ENCODE measurements at regions not wholly inside any gene's neighbourhood (a gene's known extent, or its start where the extent isn't known, plus 50 kb on each side); places are given as distances from the start of the nearest gene placed in this dataset.

DNA sequence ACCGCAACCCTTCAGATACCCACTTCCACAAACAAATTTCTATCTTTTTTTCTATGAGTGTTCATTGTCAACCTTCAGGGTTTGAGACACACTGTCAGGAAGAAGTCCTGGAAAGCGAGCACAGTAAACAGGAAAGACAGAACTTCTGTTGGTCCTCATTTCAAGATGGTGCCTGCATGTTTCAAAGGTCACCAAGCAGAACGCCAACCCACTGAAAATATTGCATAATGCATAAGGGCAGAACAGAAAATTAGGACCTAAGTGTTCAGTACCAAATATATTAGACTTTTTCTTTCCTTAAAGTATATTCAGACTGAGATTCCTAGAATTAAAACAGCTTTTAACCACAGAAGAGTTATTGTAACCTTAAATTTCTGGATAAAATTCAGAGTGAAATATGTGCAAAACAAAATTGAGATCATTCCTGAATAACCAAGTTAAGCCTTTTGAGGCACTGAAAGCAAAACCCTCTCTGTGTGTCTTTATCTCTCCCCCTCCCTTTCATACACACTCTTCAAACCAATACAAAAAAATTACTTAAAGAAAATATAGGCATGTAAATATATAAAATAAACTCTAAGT lies 387.8 kb upstream of the THBS1 start:
- no peak overlapping the region for H4K8ac ChIP-seq (ENCODE audit: extremely low read depth, insufficient read depth, low read length)
- no peak overlapping the region for H3K4me3 ChIP-seq (ENCODE audit: extremely low read depth in 1 of 4, insufficient read depth in 2 of 4, low read depth in 3 of 4, low read length in 4 of 4)
- H3K4ac ChIP-seq (replicated peaks; ENCODE audit: insufficient read length, low read depth, low read length) = no peak overlapping the region
- H3K14ac ChIP-seq (ENCODE audit: insufficient read length) = no peak overlapping the region
- H3K9me3 ChIP-seq (ENCODE audit: insufficient read depth in 2 of 2, low read depth in 1 of 2, low read length in 1 of 2) = no peaks in the 10 kb centered on the region
- H3K27ac ChIP-seq (ENCODE audit: low read depth, low read length) = no peak overlapping the region
- H2BK15ac ChIP-seq (ENCODE audit: low read length) = no peak overlapping the region
- no peak overlapping the region for H2AK5ac ChIP-seq (ENCODE audit: low read depth, low read length)
- H4K20me1 ChIP-seq (replicated peaks in 1 of 2; ENCODE audit: control insufficient read depth in 1 of 2, insufficient read depth in 2 of 2, low read length in 2 of 2) = no peaks in the 10 kb centered on the region
- no peak overlapping the region for H3K23ac ChIP-seq (ENCODE audit: insufficient read length)
- H2BK120ac ChIP-seq (replicated peaks; ENCODE audit: low read depth, low read length) = no peak overlapping the region
- 88 to 100% methylated on average over 1 to 3 of the region's 3 CpGs for WGBS, 2 experiments (ENCODE audit: extremely low coverage in 1 of 2, insufficient coverage in 1 of 2, insufficient read length in 1 of 2, insufficient replicate concordance in 2 of 2, low coverage in 1 of 2, low lambda C conversion rate in 2 of 2, missing lambda C conversion rate in 1 of 2)
- H3K23me2 ChIP-seq (ENCODE audit: low read depth, low read length) = no peaks in the 10 kb centered on the region
- H3K4me2 ChIP-seq (ENCODE audit: insufficient read depth in 1 of 2, low read depth in 2 of 2, low read length in 2 of 2) = no peak overlapping the region
- no peak overlapping the region for H4K91ac ChIP-seq (replicated peaks; ENCODE audit: insufficient read length, low read length)
- H2BK12ac ChIP-seq (ENCODE audit: low read depth, low read length) = no peak overlapping the region
- H3K79me1 ChIP-seq (ENCODE audit: low read depth, low read length) = no peaks in the 10 kb centered on the region
- H4K5ac ChIP-seq (ENCODE audit: insufficient read length, low read depth, low read length) = no peak overlapping the region
- H2BK5ac ChIP-seq (ENCODE audit: low read depth, low read length) = no peak overlapping the region
- ChIA-PET POLR2A (ENCODE audit: partially characterized antibody) (interaction anchor here (1.6 kb wide), 1 partner anchor 388 kb away, joined by 3 read pairs; the partner anchor contains the start of gene THBS1), CTCF (ENCODE audit: partially characterized antibody) (interaction anchor here (1.1 to 1.2 kb wide), 2 partner anchors 8 kb away, joined by 3 to 4 read pairs; no protein-coding TSS in a partner anchor)
- DNase-seq (ENCODE audit: low read depth in 1 of 2, low spot score in 2 of 2) = no peak
- no peaks in the 10 kb centered on the region for H3K27me3 ChIP-seq (replicated peaks in 1 of 4; ENCODE audit: control insufficient read depth in 3 of 4, extremely low read depth in 1 of 4, insufficient read depth in 3 of 4, low read length in 3 of 4)
- no peaks in the 10 kb centered on the region for H3K4me1 ChIP-seq (replicated peaks in 1 of 4; ENCODE audit: control insufficient read depth in 3 of 4, insufficient read depth in 4 of 4, low read length in 3 of 4)
- H3K9ac ChIP-seq (replicated peaks in 1 of 4; ENCODE audit: extremely low read depth in 1 of 4, low read depth in 3 of 4, low read length in 3 of 4) = no peak overlapping the region
- H3K36me3 ChIP-seq (ENCODE audit: control insufficient read depth in 2 of 4, insufficient read depth in 4 of 4, low read length in 3 of 4) = no peaks in the 10 kb centered on the region
- H3K56ac ChIP-seq (replicated peaks; ENCODE audit: insufficient read length, low read depth, low read length) = no peak overlapping the region
- no peak overlapping the region for H3K18ac ChIP-seq (ENCODE audit: extremely low read depth, low read length)
- FAIRE-seq = no peak
- no peaks in the 10 kb centered on the region for H3K79me2 ChIP-seq (ENCODE audit: control insufficient read depth in 1 of 2, insufficient read depth in 2 of 2, low read length in 2 of 2)
- H2BK20ac ChIP-seq (ENCODE audit: low read length) = no peak overlapping the region
- no peak overlapping the region for H2AFZ ChIP-seq (ENCODE audit: low read length)
- TF ChIP-seq SIX5 (IDR thresholded peaks at IDR 0.05; ENCODE audit: low read depth, low read length) (no peak), GABPA (IDR thresholded peaks at IDR 0.05; ENCODE audit: borderline replicate concordance, insufficient read depth, low read length) (no peak), JUN (IDR thresholded peaks at IDR 0.05; ENCODE audit: low read depth, low read length) (no peak), CTCF (IDR thresholded peaks at IDR 0.05; ENCODE audit: control extremely low read depth in 1 of 3, insufficient read depth in 1 of 3, low read depth in 1 of 3, low read length in 3 of 3) (no peak), KDM1A (IDR thresholded peaks at IDR 0.05; ENCODE audit: borderline replicate concordance, low read length) (no peak), EGR1 (IDR thresholded peaks at IDR 0.05; ENCODE audit: borderline replicate concordance, low read depth, low read length) (no peak), CBX5 (IDR thresholded peaks at IDR 0.05; ENCODE audit: low read depth, low read length) (no peak), RBBP5 (IDR thresholded peaks at IDR 0.05; ENCODE audit: borderline replicate concordance, low read depth, low read length) (no peak), SIN3A (conservative IDR thresholded peaks at IDR 0.05 in 1 of 2, IDR thresholded peaks at IDR 0.05 in 1 of 2; ENCODE audit: low read depth in 1 of 2, low read length in 2 of 2) (no peak), GTF2F1 (IDR thresholded peaks at IDR 0.05; ENCODE audit: borderline replicate concordance, low read depth, low read length) (no peak), YY1 (IDR thresholded peaks at IDR 0.05; ENCODE audit: low read depth, low read length) (no peak), JUND (IDR thresholded peaks at IDR 0.05; ENCODE audit: low read length) (no peak)
